DOHH2 (cell line): ENCODE measurements at regions not wholly inside any gene's neighbourhood (a gene's known extent, or its start where the extent isn't known, plus 50 kb on each side); places are given as distances from the start of the nearest gene placed in this dataset.

Source experiments
- CTCF ChIP-seq: fragments of 200-600 bp; sonication (generic); IDR thresholded peaks from one replicate; pipeline ENCODE4 v1.5.1; 2014; ENCODE audit warnings: antibody characterized with exemption, mild to moderate bottlenecking, low read depth, low read length; ENCODE audit not compliant: poor library complexity, severe bottlenecking
- EZH2phosphoT487 ChIP-seq: fragments of 200-600 bp; sonication (generic); IDR thresholded peaks from 2 replicates; pipeline ENCODE4 v1.6.1; 2017; ENCODE audit warnings: borderline replicate concordance, mild to moderate bottlenecking, antibody characterized with exemption, low read length, moderate library complexity, mixed read lengths

- no peak for TF ChIP-seq EZH2phosphoT487
- no peak for TF ChIP-seq CTCF
These were observed 322.5 kb downstream of the HAO1 start for GRCh38 chr20:7617797-7618196.
